Cardiac muscle cell (in vitro differentiated cells and primary cell): ENCODE measurements at regions not wholly inside any gene's neighbourhood (a gene's known extent, or its start where the extent isn't known, plus 50 kb on each side); places are given as distances from the start of the nearest gene placed in this dataset.
"Not testable (repeated sequence)": the region's sequence is repeated elsewhere in the genome, so short reads cannot be mapped to it uniquely, and the experiment has no call there.

ENCODE experiments used
- DNase-seq, 2 donors: peaks; one replicate each; pipeline versions ENCODE4 v3.0.0 to v3.0.0-alpha.2; 2010 to 2017; ENCODE audit warnings: low read depth in 1 of 2, low spot score in 1 of 2
- H3K27ac ChIP-seq: fragments of 200-600 bp; sonication (generic); 2 replicates; pipeline ENCODE4 v1.5.1; 2016
- H3K27me3 ChIP-seq: fragments of 200-600 bp; sonication (generic); 2 replicates; pipeline ENCODE4 v1.6.0; 2016; ENCODE audit warnings: control low read depth
- H3K36me3 ChIP-seq: fragments of 200-600 bp; sonication (generic); 2 replicates; pipeline ENCODE4 v1.5.1; 2016; ENCODE audit warnings: control low read depth
- H3K4me1 ChIP-seq: fragments of 200-600 bp; sonication (generic); 2 replicates; pipeline ENCODE4 v1.8.1; 2017; ENCODE audit warnings: low read depth, mild to moderate bottlenecking, mixed run types
- H3K4me3 ChIP-seq: fragments of 200-600 bp; sonication (generic); 2 replicates; pipeline ENCODE4 v1.5.1; 2016; ENCODE audit warnings: mild to moderate bottlenecking
- H3K9me3 ChIP-seq: fragments of 200-600 bp; sonication (generic); 2 replicates; pipeline ENCODE4 v1.5.1; 2017; ENCODE audit warnings: low read depth, mild to moderate bottlenecking, control low read depth
- CTCF ChIP-seq: IDR thresholded peaks from 2 replicates; pipeline ENCODE4 v1.5.1; 2012; ENCODE audit warnings: low read depth, mild to moderate bottlenecking, low read length

DNA sequence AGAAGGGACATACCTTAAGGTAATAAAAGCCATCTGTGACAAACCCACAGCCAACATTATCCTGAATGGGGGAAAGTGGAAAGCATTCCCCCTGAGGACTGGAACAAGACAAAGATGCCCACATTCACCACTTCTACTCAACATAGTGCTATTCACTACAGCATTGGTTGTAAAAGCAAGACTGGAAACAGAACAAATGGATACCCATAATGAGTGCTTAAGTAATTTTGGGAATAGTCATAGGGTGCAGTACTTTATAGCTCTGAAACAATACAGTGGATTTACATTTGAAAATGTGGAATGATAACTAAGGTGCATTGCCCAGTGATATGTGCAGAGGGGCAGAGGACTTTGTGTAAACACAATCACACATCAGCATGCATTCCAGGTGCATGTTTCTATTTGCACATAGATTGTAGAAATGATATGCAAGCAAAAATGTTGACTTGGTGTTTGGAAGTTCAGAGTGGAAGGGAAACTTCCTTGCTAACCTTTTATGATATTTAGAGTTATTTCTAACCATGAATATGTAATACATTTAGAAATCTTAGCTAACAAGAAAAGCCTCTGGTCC is 112.3 kb downstream of the IGLL1 start:
- no peaks in the 10 kb centered on the region for H3K27me3 ChIP-seq
- no peak for TF ChIP-seq CTCF
- no peaks in the 10 kb centered on the region for H3K36me3 ChIP-seq
- no peaks in the 10 kb centered on the region for H3K9me3 ChIP-seq
- no peaks in the 10 kb centered on the region for H3K4me1 ChIP-seq
- H3K27ac ChIP-seq = no peak overlapping the region
- DNase-seq = no peak
- H3K4me3 ChIP-seq = no peak overlapping the region

DNA sequence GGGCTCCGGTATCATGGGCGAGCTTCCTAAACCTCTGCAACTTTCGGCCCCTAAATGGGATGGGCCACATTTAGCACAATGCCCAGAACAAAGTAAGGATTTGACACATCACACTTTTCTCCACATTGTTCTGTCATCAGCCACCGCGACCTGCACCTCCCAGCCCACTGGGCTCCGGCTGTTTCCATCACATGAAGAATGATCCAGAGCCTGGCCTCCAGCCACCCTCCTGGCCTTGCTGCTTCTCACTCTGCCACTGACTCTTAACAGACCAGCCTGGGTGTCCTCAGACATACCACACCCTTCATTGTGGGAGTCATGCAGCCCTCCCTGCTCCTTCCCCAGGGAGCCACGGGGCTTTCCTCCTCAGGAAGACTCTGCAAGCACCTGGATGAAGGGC is 113.7 kb downstream of the IGLL1 start:
- DNase-seq = no peak
- Histone ChIP-seq H3K36me3 (no peaks in the 10 kb centered on the region), H3K4me3 (no peak overlapping the region), H3K4me1 (no peaks in the 10 kb centered on the region), H3K27me3 (no peaks in the 10 kb centered on the region), H3K27ac (no peak overlapping the region), H3K9me3 (no peaks in the 10 kb centered on the region)
- no peak for TF ChIP-seq CTCF

- H3K9me3 ChIP-seq, H3K4me3 ChIP-seq: not testable (repeated sequence)
These were observed 115.3 kb downstream of the IGLL1 start for GRCh38 chr22:23464796-23465195.

DNA sequence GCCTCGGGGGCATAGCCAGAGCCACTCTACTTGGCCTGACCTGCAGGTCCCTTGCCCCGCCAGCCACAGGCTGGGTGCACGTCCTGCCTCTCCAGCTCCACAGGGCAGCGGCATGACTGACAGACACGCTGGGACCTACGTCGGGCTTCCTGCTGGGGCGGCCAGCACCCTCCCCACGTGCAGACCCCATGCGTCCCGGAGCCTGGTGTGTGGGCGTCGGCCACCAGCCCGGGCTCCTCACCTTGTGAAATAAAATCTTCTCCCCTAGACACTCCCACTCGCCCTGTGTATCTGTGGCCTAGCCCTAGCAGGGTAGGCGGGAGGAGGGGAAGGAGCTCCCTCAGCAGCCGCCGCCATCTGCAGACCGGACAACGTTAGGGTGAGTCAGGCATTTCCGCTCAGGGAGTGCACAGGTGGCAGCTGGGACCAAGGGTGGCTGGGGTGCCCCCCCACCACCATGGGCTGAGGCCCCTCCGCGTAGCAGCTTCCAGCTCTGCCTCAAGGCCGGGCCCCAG is 119.5 kb downstream of the IGLL1 start:
- not testable (repeated sequence) for H3K36me3 ChIP-seq, H3K9me3 ChIP-seq, H3K27ac ChIP-seq, DNase-seq, H3K27me3 ChIP-seq, H3K4me3 ChIP-seq, H3K4me1 ChIP-seq

More at GRCh38 chr22:23464796-23465195, 115.3 kb downstream of the IGLL1 start:
- not testable (repeated sequence) for H3K27ac ChIP-seq, H3K27me3 ChIP-seq, H3K36me3 ChIP-seq, H3K4me1 ChIP-seq
- DNase-seq = peak in 1 of 2 donors; percentile 23

- not testable (repeated sequence) for DNase-seq, H3K4me1 ChIP-seq, H3K36me3 ChIP-seq, H3K9me3 ChIP-seq, H3K27ac ChIP-seq, H3K27me3 ChIP-seq, H3K4me3 ChIP-seq
These were observed 120.2 kb downstream of the IGLL1 start for GRCh38 chr22:23459645-23460516.

GRCh38 chr22:23458663-23459541 is 121.2 kb downstream of the IGLL1 start:
- no peak for TF ChIP-seq CTCF
- Histone ChIP-seq H3K27ac (no peak overlapping the region), H3K36me3 (no peaks in the 10 kb centered on the region), H3K4me1 (no peaks in the 10 kb centered on the region), H3K4me3 (no peak overlapping the region), H3K27me3 (no peaks in the 10 kb centered on the region), H3K9me3 (no peaks in the 10 kb centered on the region)
- DNase-seq = no peak
